Uterus (tissue), 3 donors: ENCODE measurements at regions not wholly inside any gene's neighbourhood (a gene's known extent, or its start where the extent isn't known, plus 50 kb on each side); places are given as distances from the start of the nearest gene placed in this dataset.
"Not testable (repeated sequence)": the region's sequence is repeated elsewhere in the genome, so short reads cannot be mapped to it uniquely, and the experiment has no call there.

ENCODE experiments used
- DNase-seq, 2 donors: peaks; one replicate each; pipeline ENCODE4 v3.0.0-alpha.2; 2019 to 2020
- H3K27ac ChIP-seq, 2 donors: fragments of 200-600 bp; sonication (generic); 1 replicate in 1 of 2; 2 replicates in 1 of 2; pipeline ENCODE4 v1.5.1; 2016 to 2018
- H3K27me3 ChIP-seq, 2 donors: fragments of 200-600 bp; sonication (generic); one replicate each; pipeline ENCODE4 v1.5.1; 2018 to 2019; ENCODE audit warnings: control low read depth in 1 of 2
- H3K36me3 ChIP-seq, 2 donors: fragments of 200-600 bp; sonication (generic); one replicate each; pipeline ENCODE4 v1.5.1; 2019; ENCODE audit warnings: control low read depth in 1 of 2
- H3K4me1 ChIP-seq, 2 donors: fragments of 200-600 bp; sonication (generic); one replicate each; pipeline ENCODE4 v1.5.1; 2018 to 2019; ENCODE audit warnings: control low read depth in 1 of 2
- H3K4me3 ChIP-seq, 2 donors: fragments of 200-600 bp; sonication (generic); 1 replicate in 1 of 2; 2 replicates in 1 of 2; pipeline ENCODE4 v1.5.1; 2018 to 2019; ENCODE audit warnings: mild to moderate bottlenecking in 1 of 2
- H3K9me3 ChIP-seq, 2 donors: fragments of 200-600 bp; sonication (generic); one replicate each; pipeline ENCODE4 v1.5.1; 2019; ENCODE audit warnings: control low read depth in 1 of 2
- POLR2A ChIP-seq, 2 donors: fragments of 450-650 bp; IDR thresholded peaks; one replicate each; pipeline ENCODE4 v1.6.1; 2016; ENCODE audit warnings: antibody characterized with exemption in 2 of 2, mild to moderate bottlenecking in 1 of 2, moderate library complexity in 1 of 2
- intact Hi-C: fragments of 100-400 bp; cut with DNase I; formaldehyde crosslinking; loops from one replicate; pipeline ENCODE4 v1.15.1; 2023; ENCODE audit warnings: low total_unique reads
- TF ChIP-seq, protein P1 (sequence below), 4 experiments: fragments of 200-600 bp in 2 of 4; fragments of 450-650 bp in 2 of 4; sonication (generic) in 2 of 4; IDR thresholded peaks; one replicate each; pipeline ENCODE4 v1.5.1; 2016 to 2019; ENCODE audit warnings: antibody characterized with exemption in 4 of 4, mild to moderate bottlenecking in 2 of 4, moderate library complexity in 1 of 4
- donor health status: DM: yes; HTN: yes; CAD: no.

DNA sequence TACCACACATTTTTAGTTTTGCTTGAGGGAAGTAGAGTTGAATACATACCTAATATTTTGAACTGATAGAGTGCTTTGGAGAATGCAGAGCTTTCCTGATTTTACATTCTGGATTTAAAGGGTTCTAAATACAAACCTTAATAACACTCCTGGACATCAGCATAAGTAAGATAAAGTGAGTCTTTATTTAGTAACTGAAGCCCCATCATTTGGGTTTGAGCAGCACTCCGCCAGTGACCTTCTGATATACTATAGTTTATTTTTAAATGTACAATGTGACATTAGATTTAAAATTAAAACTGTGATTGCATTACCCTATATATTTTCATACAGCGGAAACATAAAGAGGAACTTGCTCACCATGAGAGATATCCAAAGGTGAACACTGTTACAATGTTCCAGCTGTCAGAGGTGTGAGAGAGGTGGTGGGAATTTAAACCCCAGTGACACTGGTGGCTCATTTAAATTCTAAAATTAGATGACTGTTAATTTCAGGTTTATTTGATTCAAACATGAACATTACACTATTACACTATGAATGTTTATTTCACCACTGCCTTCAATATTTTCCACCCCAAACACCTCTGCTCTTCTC, 203.0 kb upstream of the PCSK5 start:
- Histone ChIP-seq H3K27me3 (no peaks in the 10 kb centered on the region), H3K9me3 (no peaks in the 10 kb centered on the region), H3K4me3 (no peak overlapping the region), H3K4me1 (no peaks in the 10 kb centered on the region), H3K36me3 (no peaks in the 10 kb centered on the region), H3K27ac (no peak overlapping the region)
- intact Hi-C loops, result no loop called here
- DNase-seq, result no peak
- TF ChIP-seq, protein P1, sequence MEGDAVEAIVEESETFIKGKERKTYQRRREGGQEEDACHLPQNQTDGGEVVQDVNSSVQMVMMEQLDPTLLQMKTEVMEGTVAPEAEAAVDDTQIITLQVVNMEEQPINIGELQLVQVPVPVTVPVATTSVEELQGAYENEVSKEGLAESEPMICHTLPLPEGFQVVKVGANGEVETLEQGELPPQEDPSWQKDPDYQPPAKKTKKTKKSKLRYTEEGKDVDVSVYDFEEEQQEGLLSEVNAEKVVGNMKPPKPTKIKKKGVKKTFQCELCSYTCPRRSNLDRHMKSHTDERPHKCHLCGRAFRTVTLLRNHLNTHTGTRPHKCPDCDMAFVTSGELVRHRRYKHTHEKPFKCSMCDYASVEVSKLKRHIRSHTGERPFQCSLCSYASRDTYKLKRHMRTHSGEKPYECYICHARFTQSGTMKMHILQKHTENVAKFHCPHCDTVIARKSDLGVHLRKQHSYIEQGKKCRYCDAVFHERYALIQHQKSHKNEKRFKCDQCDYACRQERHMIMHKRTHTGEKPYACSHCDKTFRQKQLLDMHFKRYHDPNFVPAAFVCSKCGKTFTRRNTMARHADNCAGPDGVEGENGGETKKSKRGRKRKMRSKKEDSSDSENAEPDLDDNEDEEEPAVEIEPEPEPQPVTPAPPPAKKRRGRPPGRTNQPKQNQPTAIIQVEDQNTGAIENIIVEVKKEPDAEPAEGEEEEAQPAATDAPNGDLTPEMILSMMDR (IDR thresholded peaks at IDR 0.05), result no peak
- TF ChIP-seq POLR2A (IDR thresholded peaks at IDR 0.05), result no peak

DNA sequence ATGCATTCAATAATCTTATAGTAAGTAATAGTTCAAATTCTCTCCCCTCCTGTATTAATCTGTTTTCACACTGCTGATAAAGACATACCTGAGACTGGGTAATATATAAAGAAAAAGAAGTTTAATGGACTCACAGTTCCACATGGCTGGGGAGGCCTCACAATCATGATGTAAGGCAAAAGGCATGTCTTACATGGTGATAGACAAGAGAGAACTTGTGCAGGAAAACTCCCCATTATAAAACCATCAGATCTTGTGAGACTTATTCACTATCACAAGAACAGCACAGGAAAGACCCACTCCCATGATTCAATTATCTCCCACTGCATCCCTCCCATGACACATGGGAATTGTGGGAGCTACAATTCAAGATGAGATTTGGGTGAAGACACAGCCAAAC, 199.9 kb upstream of the PCSK5 start:
- H3K4me3 ChIP-seq, H3K9me3 ChIP-seq, H3K36me3 ChIP-seq, H3K27me3 ChIP-seq, intact Hi-C loops, H3K4me1 ChIP-seq, H3K27ac ChIP-seq, DNase-seq: not testable (repeated sequence)

DNA sequence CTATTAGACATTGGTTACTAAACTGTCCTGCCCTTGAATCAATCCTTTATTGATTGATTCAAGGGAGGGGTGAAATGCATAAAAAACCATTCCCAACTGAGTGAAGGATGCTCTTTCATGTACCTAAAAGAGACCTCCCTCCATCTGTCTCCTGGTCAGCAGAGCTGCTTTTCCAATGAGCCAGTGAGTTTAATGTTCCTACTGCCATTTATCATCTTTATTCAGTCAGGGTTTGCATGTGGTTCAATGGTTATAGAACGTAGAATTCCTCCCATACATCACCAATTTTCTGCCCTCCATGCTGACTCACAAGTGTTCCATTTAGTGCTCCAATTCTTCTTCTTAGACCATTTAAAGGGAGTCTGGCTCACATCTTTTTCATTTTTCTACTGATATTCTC, 199.1 kb upstream of the PCSK5 start:
- TF ChIP-seq, protein P1 (IDR thresholded peaks at IDR 0.05), result no peak
- no peak for TF ChIP-seq POLR2A (IDR thresholded peaks at IDR 0.05)
- Histone ChIP-seq H3K27me3 (no peaks in the 10 kb centered on the region), H3K4me3 (no peak overlapping the region), H3K27ac (no peak overlapping the region), H3K4me1 (no peaks in the 10 kb centered on the region), H3K9me3 (no peaks in the 10 kb centered on the region), H3K36me3 (no peaks in the 10 kb centered on the region)
- DNase-seq, result no peak
- intact Hi-C loops, result no loop called here

DNA sequence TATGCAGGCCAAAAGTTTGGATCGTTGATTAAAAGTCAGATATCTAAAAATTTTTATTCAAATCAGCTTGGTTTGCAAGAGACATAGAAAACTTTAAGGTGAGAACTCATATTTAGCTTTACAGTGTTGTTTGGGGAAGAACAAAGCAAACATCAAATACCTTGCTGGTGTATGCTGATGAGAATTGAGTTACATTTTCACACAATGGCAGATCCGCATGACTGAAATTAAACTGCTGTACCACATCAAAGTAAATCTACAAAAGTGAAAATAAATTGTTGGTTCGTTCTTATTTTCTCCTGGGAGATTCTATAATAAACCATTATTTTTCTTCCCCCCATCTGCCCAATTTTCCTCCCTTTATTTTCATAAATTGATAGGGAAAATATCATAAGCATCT, 198.2 kb upstream of the PCSK5 start:
- H3K4me1 ChIP-seq, result no peaks in the 10 kb centered on the region
- H3K36me3 ChIP-seq, result no peaks in the 10 kb centered on the region
- H3K27me3 ChIP-seq, result no peaks in the 10 kb centered on the region
- intact Hi-C loops, result no loop called here
- H3K9me3 ChIP-seq, result no peaks in the 10 kb centered on the region
- no peak overlapping the region for H3K27ac ChIP-seq
- TF ChIP-seq, protein P1 (IDR thresholded peaks at IDR 0.05), result no peak
- no peak for TF ChIP-seq POLR2A (IDR thresholded peaks at IDR 0.05)
- no peak for DNase-seq
- no peak overlapping the region for H3K4me3 ChIP-seq

DNA sequence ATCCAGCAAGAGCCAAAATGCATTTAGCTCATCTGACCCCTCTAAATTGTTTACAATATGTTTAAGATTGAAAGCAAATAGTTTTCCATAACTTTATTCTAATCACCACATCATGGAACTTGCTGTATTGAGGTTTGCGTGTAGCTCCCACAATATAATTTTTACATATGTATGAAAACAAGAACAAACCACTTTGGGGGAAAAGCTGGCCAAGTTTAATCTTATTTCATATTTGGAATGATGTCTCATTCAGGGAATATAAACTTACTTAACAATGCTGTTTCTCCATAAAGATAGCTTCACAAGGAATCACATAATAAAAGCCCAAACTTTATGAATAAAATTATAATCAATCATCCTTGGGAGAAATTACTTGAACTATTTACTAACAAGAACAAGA, 194.6 kb upstream of the PCSK5 start:
- H3K9me3 ChIP-seq, result no peaks in the 10 kb centered on the region
- no peaks in the 10 kb centered on the region for H3K27me3 ChIP-seq
- no peak overlapping the region for H3K27ac ChIP-seq
- no peak overlapping the region for H3K4me3 ChIP-seq
- H3K36me3 ChIP-seq, result no peaks in the 10 kb centered on the region
- intact Hi-C loops, result no loop called here
- TF ChIP-seq, protein P1 (IDR thresholded peaks at IDR 0.05), result no peak
- no peak for TF ChIP-seq POLR2A (IDR thresholded peaks at IDR 0.05)
- DNase-seq, result no peak
- no peaks in the 10 kb centered on the region for H3K4me1 ChIP-seq

DNA sequence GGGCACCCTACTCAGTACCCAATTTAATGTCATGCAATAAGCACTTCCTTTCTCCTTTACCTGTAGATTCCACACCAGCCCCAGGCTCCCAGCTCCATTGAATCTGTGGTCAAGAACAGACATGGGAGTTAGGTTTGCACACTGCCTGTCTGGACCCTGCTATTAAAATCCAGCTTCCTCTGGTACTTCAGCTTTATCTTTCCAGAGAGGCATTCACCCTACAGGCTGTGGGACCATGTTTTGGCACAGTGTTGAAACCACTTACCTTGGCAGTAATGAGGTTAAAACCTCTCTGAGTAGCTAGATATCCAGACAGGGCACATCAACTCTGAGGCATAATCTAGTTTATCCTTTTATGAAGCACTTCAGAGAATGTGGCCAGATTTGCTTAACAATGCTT, 191.5 kb upstream of the PCSK5 start:
- intact Hi-C loops, result no loop called here
- Histone ChIP-seq H3K27ac (no peak overlapping the region), H3K4me3 (no peak overlapping the region), H3K27me3 (no peaks in the 10 kb centered on the region), H3K9me3 (no peaks in the 10 kb centered on the region), H3K36me3 (no peaks in the 10 kb centered on the region), H3K4me1 (no peaks in the 10 kb centered on the region)
- DNase-seq, result no peak
- TF ChIP-seq, protein P1 (IDR thresholded peaks at IDR 0.05), result no peak
- no peak for TF ChIP-seq POLR2A (IDR thresholded peaks at IDR 0.05)
